Activated naive CD4-positive, alpha-beta T cell treated with anti-CD3 and anti-CD28 coated beads, Interleukin-2, amount 50 U/mL, for 16 hours (primary cell): ENCODE measurements at regions not wholly inside any gene's neighbourhood (a gene's known extent, or its start where the extent isn't known, plus 50 kb on each side); places are given as distances from the start of the nearest gene placed in this dataset.

Source experiments
- DNase-seq: peaks from one replicate; pipeline ENCODE4 v3.0.0-alpha.2; 2020

- DNase-seq, result no peak
Observed at GRCh38 chr12:111221062-111222026, 147.6 kb downstream of the PHETA1 start.

GRCh38 chr12:111220363-111220762, 148.5 kb downstream of the PHETA1 start:
- DNase-seq, result no peak

- DNase-seq, result no peak
Observed at GRCh38 chr12:111219440-111219839, 149.5 kb downstream of the PHETA1 start.

DNA sequence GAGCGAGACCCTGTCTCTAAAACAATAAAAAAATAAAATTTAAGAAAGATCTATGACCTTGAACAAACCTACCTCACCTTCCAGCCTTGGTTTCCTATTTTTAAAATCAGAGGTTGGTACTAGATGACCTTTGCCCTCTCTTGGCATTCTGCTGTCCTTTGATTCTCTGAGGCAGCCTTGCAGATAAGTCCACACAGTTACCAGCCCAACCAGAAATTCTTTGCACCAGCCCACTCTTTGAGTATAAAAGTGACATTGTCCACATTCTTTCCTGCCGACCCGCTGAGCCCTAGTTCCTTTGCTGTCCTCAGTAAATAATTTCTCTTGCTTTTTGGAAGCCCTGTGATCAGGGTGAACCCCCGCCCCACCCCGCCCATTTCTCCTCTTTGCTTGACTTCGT, 150.4 kb downstream of the PHETA1 start:
- no peak for DNase-seq

GRCh38 chr12:111216387-111217159, 152.3 kb downstream of the PHETA1 start:
- DNase-seq, result no peak

DNA sequence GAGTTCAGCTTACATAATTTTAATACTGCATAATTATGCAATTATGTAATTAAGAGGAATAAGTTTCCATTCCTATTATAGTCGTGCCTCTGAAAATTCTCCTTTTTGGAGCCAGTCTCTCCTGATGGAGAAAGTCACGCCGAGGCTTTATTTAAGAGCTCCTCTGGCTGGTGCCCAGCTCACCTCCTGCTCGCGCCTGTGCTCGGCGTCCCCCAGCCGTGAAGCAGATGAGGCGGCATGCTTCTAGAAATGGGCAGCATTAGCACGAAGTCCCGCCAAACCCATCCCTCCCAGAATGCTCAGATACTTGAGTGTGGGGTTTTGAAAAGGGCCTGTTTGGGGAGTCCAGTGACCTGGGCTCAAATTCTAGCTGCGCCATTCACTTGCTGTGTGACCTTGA, 153.0 kb downstream of the PHETA1 start:
- DNase-seq, result no peak

DNA sequence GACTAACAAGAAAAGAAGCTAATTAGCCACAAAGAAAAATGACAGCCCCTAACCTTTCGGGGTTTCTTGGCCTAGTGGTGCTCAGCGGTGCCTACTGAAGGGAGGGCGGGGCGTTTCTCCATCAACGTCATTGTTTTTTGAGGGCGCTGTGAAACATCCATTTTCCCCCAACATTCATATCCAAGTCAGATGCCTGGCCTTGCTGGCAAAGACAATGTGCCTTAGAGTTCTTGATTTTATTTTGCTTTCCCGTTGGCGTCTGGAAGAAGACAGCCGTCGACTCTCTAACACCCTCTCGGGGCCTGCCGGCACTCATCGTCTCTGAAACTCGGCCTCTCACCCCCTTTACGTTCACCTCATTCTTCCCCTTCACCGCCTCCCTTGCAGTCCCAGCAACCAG, 154.5 kb downstream of the PHETA1 start:
- no peak for DNase-seq

DNA sequence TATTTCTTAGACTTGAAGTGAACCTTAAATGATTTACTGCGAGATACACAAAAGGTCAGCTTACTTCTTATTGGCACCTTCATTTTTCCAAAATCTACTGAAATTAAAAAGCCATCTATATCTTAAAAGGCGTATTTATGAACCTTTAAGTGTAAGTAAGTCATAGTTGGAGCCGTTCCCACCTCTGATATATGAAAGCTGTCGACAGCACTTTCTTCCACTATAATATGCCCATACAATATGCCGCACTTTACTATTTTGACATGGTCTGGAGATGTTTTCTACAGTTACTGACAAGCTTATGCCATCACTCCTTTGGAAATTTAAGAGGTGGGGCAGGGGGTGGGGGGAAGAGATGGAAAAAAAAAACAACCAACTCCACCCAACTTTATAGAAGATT, 155.3 kb downstream of the PHETA1 start:
- no peak for DNase-seq

- DNase-seq, result no peak
Observed at GRCh38 chr12:111212814-111213456, 156.0 kb downstream of the PHETA1 start.

GRCh38 chr12:111211910-111212757, 156.8 kb downstream of the PHETA1 start:
- no peak for DNase-seq

DNA sequence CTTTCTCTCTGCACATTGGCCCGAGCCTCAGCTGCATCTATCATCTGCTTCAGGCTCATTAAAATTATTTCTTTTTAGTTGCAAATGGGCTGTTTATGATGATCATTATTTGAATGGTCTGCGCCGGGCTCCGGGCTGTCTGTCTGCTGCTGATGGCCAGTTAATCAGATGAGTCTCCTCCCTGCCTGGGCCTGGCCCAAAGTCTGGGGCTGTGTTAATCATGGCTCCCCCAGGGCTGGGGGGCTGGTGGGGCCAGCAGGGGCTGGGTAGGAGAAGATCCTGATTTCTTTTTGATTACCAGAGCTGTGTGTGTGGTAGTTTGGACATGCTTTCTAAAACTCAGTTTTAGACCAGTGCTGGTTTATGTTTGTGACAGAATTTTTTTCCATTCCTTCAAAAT, 159.1 kb downstream of the PHETA1 start:
- DNase-seq, result no peak

DNA sequence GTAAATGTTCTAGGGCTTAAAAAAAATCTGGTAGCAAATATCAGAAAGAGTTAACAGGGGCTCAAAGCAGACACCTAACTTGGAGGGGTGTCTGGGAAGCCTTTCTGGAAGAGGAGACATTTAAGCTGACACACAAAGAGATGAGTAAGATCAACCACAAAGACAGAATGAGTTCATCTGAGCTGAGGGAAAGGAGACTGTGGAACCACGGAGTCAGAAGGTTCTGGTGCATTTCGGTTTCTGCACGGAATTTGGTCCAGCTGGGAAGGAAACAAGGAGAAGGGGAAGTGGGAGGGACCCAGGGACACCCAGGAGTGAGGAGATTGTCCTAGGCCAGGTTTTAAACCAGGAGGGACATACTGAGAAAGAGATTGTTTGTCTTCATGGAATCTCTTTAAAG, 161.1 kb downstream of the PHETA1 start:
- DNase-seq, result no peak

GRCh38 chr12:111204788-111205241, 164.1 kb downstream of the PHETA1 start:
- no peak for DNase-seq

DNA sequence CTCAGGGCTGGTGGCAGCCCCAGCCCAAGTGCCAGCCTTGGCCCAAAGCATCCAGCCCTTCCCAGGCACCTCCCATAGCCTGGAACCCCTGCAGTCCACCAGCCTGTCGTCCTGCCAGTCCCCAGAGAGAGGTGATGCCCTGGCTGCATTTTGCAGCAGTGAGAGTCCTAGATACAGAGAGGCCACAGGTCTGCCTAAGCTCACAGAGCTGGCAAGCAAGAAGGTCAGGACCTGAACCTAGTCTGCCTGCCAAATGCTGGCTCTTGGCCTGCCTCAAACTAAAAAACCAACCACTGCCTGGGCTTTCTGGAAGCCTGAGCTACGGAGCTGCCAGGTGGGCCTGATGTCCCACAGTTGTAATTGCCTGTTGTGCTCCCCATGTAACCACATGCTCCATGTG, 164.9 kb downstream of the PHETA1 start:
- DNase-seq, result no peak

DNA sequence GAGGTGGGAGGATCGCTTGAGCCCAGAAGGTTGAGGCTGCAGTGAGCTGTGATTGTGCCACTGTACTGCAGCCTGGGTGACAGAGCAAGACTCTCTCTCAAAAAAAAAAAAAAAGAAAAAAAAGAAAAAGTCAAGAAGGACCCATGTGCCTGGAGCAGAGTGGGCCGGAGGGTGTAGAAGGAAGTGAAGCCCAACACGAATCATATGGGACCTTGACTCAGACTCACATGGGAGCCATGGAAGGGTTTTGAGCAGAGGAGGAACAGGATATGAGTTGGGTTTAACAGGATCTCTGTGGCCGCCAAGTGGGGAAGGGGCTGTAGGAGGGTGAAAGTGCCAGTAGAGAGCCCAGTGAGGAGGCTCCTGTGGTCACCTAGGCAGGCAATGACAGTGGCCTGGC, 165.4 kb downstream of the PHETA1 start:
- no peak for DNase-seq

GRCh38 chr12:111202237-111202915, 166.5 kb downstream of the PHETA1 start:
- no peak for DNase-seq

- no peak for DNase-seq
Observed at GRCh38 chr12:111201495-111202236, 167.2 kb downstream of the PHETA1 start.

GRCh38 chr12:111201036-111201435, 167.9 kb downstream of the PHETA1 start:
- DNase-seq, result no peak

- no peak for DNase-seq
Observed at GRCh38 chr12:111197376-111197944, 171.4 kb downstream of the PHETA1 start.

- no peak for DNase-seq
Observed at GRCh38 chr12:111196532-111196931, 172.4 kb downstream of the PHETA1 start.

DNA sequence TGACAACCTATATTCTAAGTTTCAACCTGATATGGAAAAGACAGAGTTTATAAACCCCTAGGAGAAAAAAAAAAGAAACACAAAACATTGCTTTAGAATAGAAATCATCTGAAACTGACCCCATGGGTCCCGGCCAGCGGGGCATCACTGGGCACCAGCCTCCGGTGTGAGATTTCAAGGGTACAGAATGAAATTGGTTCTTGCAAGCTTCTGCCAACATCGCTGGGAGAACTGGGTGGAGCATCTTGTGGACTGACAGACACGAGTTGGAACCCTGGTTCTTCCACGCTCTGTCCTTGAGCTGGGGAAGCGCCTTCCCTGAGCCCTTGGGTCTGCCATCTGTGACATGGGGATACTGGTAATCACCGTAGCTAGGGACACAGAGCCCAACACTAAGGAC, 173.6 kb downstream of the PHETA1 start:
- no peak for DNase-seq
